ENCODE measurements at regions not wholly inside any gene's neighbourhood (a gene's known extent, or its start where the extent isn't known, plus 50 kb on each side); places are given as distances from the start of the nearest gene placed in this dataset.

- in situ Hi-C loops (cut with HindIII; ENCODE audit: low sequenced_read_pairs): no loop called here
Measured at GRCh38 chr9:13991395-13991794, 322.5 kb downstream of the NFIB start.

DNA sequence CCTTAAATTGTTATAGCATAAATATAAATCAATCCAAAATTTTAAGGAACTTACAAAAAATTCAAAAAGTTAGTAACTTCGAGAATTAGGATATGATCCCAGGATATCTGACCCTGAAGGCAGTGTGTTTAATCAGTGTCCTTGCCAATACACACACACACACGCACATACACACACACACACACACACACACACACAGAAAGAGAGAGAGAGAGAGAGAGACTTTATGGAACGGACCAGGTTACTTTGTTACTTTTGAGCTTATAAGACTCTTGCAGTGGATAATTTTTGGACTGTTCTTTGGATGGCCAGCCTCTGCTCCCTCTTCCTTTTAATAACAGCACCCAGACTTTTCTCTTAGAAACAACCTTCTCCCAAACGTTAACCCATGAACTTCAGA, 322.9 kb downstream of the NFIB start:
- in situ Hi-C loops (cut with HindIII; ENCODE audit: low sequenced_read_pairs): no loop called here

GRCh38 chr9:13990331-13990730, 323.6 kb downstream of the NFIB start:
- in situ Hi-C loops (cut with HindIII; ENCODE audit: low sequenced_read_pairs): no loop called here

GRCh38 chr9:13988944-13989343, 325.0 kb downstream of the NFIB start:
- in situ Hi-C loops (cut with HindIII; ENCODE audit: low sequenced_read_pairs): no loop called here

GRCh38 chr9:13983607-13984006, 330.3 kb downstream of the NFIB start:
- in situ Hi-C loops (cut with HindIII; ENCODE audit: low sequenced_read_pairs): no loop called here

DNA sequence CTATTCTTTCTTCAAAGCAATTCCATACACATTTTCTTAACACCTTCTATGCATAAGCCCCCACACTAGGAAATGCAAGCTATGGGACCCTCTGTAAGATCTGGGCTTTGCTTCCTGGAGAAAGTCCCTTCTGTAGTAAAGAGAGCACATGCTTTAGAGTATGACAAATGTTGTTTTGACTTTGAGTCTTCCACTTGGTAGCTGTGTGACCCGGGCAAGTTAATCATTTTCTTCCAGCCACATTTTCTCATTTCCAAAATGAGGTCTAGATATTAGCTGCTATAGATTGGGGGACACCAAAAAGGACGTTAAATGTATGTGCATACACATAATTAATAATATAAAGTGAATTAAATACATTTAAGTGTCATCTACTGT, 334.0 kb downstream of the NFIB start:
- in situ Hi-C loops (cut with HindIII; ENCODE audit: low sequenced_read_pairs): no loop called here

DNA sequence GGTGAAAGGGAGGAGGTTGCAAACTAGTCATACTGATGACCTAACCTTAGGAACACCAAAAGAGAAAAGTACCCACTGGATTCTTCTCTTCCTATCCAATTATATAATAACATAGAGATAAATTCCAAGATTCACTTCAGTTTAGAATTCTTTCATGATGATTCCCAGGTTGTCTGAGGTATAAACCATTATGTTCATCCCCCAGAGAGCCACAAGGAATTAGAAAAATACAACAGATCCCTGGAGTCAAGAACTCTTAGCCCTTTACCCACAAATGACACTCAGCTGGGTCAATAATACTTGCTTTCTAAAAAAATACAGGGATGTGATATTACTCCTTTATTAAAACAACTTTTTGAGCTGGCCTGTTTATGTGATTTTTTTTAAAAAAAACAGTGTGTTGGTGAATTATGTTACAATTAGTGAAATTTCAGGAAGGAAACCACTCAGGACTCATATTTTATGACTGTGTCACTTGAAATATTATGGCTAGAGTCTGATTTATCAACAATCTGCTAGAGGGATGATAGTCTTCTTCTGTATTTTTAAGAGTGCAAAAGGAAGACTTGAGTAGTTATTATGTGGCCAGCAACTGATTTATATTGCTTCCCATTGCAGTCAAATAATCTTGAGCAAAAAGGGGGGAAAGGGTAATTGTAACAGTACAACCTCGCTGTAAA, 338.2 kb downstream of the NFIB start:
- in situ Hi-C loops (cut with HindIII; ENCODE audit: low sequenced_read_pairs): no loop called here

DNA sequence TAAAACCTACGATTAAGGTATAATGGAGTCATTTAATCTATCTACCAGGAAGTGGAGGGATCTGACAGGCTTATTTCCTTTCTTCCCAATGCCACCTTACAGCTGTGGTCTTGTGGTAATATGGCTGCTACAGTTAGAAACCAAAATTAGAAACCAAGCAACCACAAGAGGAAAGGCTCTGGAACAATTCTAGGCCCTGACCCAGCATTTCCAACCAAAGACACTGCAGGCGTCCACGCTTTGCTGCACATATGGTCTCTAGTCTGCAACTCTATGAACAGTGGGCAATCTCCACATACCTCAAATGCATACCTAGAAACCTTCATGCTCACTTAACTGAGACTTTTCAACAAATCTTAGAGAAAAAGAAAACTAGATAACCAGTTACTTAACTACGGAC, 339.1 kb downstream of the NFIB start:
- in situ Hi-C loops (cut with HindIII; ENCODE audit: low sequenced_read_pairs): no loop called here

DNA sequence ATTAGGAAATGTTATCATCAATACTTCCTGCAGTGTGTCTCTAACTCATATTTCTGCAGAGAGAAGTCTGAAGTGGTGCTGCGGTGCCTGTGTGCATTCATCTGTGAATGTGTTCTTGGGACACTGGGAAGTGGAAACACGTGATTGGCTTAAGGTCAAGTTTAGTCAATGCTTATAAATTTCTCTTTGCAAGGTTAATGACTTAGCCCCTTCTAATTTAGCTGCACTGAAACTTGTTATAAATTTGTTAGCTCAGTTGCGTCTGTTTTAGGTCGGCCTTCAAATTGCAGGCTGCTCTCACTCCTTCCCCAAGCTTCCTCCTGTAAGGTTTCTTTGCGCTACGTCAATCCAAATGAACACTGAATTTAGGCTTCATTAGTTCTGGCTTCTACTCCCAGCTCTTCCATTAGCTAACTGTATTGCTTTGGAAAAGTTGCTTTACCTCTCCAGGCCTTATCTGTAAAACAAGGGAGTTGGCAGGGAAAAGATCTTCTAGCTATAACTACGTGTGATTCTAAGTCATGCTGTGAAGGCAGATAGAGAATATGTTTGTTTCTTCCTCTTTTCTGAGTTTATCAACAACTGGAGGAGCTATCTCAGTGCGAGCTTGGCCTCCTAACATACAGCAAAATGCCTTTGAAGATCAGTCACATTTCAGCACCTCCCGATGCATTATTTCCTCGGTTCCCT, 341.8 kb downstream of the NFIB start:
- in situ Hi-C loops (cut with HindIII; ENCODE audit: low sequenced_read_pairs): no loop called here

GRCh38 chr9:13971415-13971814, 342.5 kb downstream of the NFIB start:
- in situ Hi-C loops (cut with HindIII; ENCODE audit: low sequenced_read_pairs): no loop called here

DNA sequence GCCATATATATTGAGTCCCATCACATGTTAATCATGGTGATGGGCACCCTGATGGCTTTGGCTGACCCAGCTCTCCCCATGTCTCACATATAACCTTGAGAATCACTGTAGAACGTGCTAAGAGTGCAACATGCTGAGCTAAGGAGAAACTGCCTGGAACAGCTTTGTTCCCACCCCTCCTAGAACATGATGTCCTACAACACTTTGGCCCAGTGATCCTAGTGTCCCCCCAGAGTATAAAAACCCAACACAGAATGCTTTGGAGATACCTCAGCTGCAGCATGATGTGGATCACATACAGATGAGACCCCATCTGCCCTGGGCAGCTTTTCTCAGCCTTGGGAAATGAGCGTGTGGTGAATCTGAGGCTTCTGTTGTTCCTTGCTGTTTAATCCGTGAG, 343.5 kb downstream of the NFIB start:
- in situ Hi-C loops (cut with HindIII; ENCODE audit: low sequenced_read_pairs): no loop called here

DNA sequence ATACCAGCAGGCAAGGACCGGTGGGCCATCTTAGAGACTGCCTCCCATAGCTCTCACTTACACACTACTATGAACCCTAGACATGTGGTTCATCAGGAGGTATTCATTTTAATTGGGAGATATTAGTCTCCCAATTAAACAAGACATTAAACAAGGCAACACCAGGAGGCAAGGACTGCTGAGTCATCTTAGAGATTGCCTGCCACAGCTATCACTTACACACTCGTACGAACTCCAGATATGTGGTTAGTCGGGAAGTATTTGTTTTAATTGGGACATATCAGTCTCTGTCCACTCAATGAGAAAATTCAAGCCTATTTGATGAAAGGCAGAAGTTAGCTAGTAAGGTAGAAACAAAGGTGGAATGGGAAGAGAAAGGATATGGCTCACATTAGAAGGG, 343.9 kb downstream of the NFIB start:
- in situ Hi-C loops (cut with HindIII; ENCODE audit: low sequenced_read_pairs): no loop called here

GRCh38 chr9:13967438-13967837, 346.5 kb downstream of the NFIB start:
- in situ Hi-C loops (cut with HindIII; ENCODE audit: low sequenced_read_pairs): no loop called here

GRCh38 chr9:13967011-13967410, 346.9 kb downstream of the NFIB start:
- in situ Hi-C loops (cut with HindIII; ENCODE audit: low sequenced_read_pairs): no loop called here

- in situ Hi-C loops (cut with HindIII; ENCODE audit: low sequenced_read_pairs): no loop called here
Measured at GRCh38 chr9:13963005-13963653, 350.8 kb downstream of the NFIB start.

- in situ Hi-C loops (cut with HindIII; ENCODE audit: low sequenced_read_pairs): no loop called here
Measured at GRCh38 chr9:13962006-13962405, 351.9 kb downstream of the NFIB start.

GRCh38 chr9:13960011-13960765, 353.8 kb downstream of the NFIB start:
- in situ Hi-C loops (cut with HindIII; ENCODE audit: low sequenced_read_pairs): no loop called here

DNA sequence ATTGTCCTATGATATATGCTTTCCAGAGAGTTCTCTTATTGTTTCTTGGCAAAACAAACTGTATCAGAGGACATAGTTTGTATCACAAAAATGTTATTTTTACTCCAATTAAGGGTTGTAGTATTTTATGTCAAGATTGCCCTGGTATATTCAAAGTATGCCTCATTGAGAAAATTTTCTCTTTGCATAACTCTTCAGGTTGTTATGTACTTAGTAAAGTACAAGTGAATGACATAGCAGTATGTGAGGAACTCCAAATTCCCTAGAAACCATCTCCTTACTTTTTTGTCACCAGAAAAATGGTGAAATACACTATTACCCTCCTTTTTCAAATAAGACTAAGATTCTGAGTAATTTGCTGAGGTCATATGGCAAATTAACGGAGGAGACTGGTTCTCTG, 355.3 kb downstream of the NFIB start:
- in situ Hi-C loops (cut with HindIII; ENCODE audit: low sequenced_read_pairs): no loop called here

GRCh38 chr9:13957089-13957488, 356.9 kb downstream of the NFIB start:
- in situ Hi-C loops (cut with HindIII; ENCODE audit: low sequenced_read_pairs): no loop called here

DNA sequence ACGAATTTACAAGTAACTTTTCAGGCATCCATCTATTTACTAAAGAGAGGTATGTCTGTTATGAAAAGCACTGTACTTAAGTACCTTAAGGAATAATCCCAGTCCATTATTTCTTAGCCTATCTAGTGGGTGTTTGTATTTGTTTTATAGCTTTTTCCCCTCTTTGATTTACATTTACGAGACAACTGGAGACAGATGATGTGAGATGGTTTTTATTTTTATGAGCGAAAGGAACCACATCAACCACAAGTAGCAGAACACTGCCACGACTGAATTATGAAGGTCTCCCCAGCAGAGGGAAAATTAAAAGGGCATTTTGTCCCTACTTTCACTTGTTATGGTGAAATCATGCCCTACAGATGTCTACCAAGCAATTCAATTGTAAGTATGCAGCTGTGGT, 357.8 kb downstream of the NFIB start:
- in situ Hi-C loops (cut with HindIII; ENCODE audit: low sequenced_read_pairs): no loop called here

DNA sequence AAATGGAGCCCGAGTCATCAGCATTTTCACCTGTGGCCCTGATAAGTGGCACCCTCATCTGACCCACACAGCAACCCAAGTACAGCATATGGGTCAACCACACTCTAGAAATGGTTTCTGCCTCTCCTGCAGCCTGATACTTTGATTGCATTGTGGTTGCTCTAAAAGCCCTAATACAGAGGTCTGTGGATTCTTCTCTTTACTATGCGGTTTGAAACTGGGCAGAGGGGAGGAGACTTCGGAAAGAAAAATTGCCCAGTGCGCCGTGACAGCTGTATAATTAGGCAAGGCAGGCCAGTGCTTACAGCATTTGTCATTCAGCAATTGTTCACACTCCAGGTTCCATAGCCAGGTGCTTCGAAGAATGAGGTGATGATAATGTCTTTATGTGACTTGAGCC, 361.0 kb downstream of the NFIB start:
- in situ Hi-C loops (cut with HindIII; ENCODE audit: low sequenced_read_pairs): no loop called here

DNA sequence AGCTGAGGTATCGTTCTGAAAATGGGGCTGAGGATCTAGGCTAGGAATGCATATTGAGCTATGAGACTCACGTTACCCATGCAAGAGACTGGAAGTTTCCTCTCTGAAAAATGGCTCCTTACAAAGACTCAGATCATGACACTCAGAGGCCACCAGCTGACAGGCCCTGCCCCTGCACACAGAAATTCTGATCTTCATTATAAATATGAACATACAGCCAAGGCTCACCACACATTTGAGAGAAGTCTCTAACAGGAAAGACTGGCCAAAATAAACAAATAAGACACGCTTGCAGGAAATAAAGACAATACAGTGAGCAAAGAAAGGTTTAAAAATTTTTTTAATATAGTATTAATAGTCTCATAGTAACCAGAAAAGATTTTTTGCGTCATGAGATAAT, 365.9 kb downstream of the NFIB start:
- in situ Hi-C loops (cut with HindIII; ENCODE audit: low sequenced_read_pairs): no loop called here
